ENCODE measurements at regions not wholly inside any gene's neighbourhood (a gene's known extent, or its start where the extent isn't known, plus 50 kb on each side); places are given as distances from the start of the nearest gene placed in this dataset.
"Not testable (repeated sequence)": the region's sequence is repeated elsewhere in the genome, so short reads cannot be mapped to it uniquely, and the experiment has no call there.

DNA sequence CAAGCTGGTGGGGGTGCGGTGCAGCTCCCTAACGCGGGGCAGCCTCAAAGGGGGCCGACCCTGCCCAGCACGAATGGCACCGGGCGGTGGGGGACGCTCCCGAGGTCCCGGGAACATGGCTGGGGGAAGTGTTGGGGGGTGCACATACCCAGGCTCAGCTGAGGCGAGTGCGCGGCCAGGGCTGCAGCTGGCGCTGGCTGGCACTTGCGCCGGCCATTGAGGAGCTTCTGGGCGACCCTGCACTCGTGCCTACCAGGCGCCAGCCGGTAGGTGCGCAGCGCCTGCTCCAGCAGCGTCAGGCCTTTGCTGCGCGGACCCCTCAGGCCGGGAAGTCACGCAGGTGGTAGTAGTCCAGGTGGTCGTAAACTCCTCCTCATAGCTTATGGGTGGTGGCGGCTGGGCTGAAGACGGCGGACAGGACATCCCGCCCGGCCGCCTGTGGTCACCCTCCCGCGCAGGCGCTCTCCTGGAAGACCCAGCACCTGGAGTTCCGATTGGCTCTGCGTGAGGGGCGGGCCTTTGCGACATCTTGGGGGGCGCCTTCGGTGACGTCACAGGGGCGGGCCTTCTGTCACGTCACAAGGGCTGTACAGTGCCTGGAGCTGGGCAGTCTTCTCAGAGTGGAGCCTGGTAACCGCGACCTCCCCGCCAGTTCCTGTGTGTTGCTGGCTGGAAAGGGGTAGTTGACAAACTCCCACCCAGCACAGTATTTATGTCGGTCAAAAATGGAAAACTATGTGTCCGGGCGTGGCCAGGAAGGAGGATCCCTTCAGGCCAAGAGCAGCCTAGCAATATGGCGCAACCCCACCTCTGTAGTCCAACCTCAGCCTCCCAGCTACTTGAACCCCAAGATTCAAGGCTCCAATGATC, 74.5 kb upstream of the ERV3-1 start:
- peak; percentile 92 to 97 for DNase-seq
- not testable (repeated sequence) for H3K4me1 ChIP-seq (ENCODE audit: control insufficient read depth in 3 of 3, insufficient read depth in 2 of 3, low read depth in 1 of 3, low read length in 2 of 3); H3K36me3 ChIP-seq (ENCODE audit: control insufficient read depth in 3 of 3, insufficient read depth in 2 of 3, low read depth in 1 of 3, low read length in 3 of 3); H3K9me3 ChIP-seq (ENCODE audit: control insufficient read depth in 2 of 2, insufficient read depth in 1 of 2, low read depth in 1 of 2, low read length in 1 of 2); H3K27me3 ChIP-seq (ENCODE audit: control insufficient read depth in 3 of 3, insufficient read depth in 3 of 3, low read length in 3 of 3); FAIRE-seq
- Histone ChIP-seq H3K4me3 (ENCODE audit: low read depth in 1 of 3, low read length in 3 of 3) (peak overlapping the region; percentile 73 to 76 (median 75)), H3K27ac (ENCODE audit: low read depth in 1 of 3, low read length in 2 of 3) (peak overlapping the region in 2 of 3 donors; percentile 67 to 88)
- WGBS, 3 donors: 2 to 8% (median 2%) methylated on average over 40 to 51 of the region's 53 CpGs

DNA sequence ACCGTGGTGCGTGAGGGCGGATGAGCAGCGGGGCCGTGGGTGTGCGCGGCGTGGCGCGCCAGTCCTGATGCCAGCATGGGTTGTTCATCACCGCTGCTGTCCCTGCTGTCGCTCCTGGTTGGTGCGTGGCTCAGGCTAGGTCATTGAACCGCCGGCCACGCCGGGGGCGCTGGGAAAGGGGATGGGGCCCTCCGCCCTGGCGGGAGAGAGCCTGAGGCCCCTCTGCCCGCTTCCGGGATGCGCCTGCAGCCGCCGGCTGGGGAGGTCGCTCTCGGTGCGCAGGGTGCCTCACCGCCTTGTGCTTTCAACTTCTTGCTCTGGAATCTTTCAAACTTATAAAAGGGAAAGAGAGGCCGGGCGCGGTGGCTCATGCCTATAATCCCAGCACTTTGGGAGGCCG, 68.5 kb upstream of the ERV3-1 start:
- not testable (repeated sequence) for H3K36me3 ChIP-seq (ENCODE audit: control insufficient read depth in 3 of 3, insufficient read depth in 2 of 3, low read depth in 1 of 3, low read length in 3 of 3); FAIRE-seq; H3K27me3 ChIP-seq (ENCODE audit: control insufficient read depth in 3 of 3, insufficient read depth in 3 of 3, low read length in 3 of 3); H3K27ac ChIP-seq (ENCODE audit: low read depth in 1 of 3, low read length in 2 of 3); H3K4me1 ChIP-seq (ENCODE audit: control insufficient read depth in 3 of 3, insufficient read depth in 2 of 3, low read depth in 1 of 3, low read length in 2 of 3); H3K4me3 ChIP-seq (ENCODE audit: low read depth in 1 of 3, low read length in 3 of 3); DNase-seq; H3K9me3 ChIP-seq (ENCODE audit: control insufficient read depth in 2 of 2, insufficient read depth in 1 of 2, low read depth in 1 of 2, low read length in 1 of 2)
- WGBS, 3 donors: 94 to 97% (median 94%) methylated on average over 16 to 24 of the region's 33 CpGs

DNA sequence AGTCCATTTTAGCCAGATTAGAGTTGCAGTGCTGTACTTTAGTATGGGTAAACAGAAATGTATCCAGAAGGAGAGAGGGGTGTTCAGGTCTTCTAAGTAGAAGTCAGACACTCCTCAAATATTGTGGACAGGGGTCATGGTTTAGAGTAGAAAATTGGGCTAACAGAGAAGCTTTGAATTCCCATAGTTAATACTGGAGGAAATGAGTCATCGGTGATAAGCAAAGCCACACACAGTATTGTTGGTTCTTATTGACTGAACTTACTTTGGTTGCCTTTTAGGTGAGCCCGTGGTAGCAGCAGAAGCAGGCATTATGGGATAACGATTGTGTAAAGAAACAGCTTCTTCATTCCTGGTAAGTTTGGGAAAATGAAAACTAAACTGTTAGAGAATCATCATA, 66.7 kb upstream of the ERV3-1 start:
- not testable (repeated sequence) for DNase-seq; FAIRE-seq; H3K9me3 ChIP-seq (ENCODE audit: control insufficient read depth in 2 of 2, insufficient read depth in 1 of 2, low read depth in 1 of 2, low read length in 1 of 2); H3K36me3 ChIP-seq (ENCODE audit: control insufficient read depth in 3 of 3, insufficient read depth in 2 of 3, low read depth in 1 of 3, low read length in 3 of 3); H3K27ac ChIP-seq (ENCODE audit: low read depth in 1 of 3, low read length in 2 of 3); H3K27me3 ChIP-seq (ENCODE audit: control insufficient read depth in 3 of 3, insufficient read depth in 3 of 3, low read length in 3 of 3); H3K4me3 ChIP-seq (ENCODE audit: low read depth in 1 of 3, low read length in 3 of 3); H3K4me1 ChIP-seq (ENCODE audit: control insufficient read depth in 3 of 3, insufficient read depth in 2 of 3, low read depth in 1 of 3, low read length in 2 of 3)
- 31 to 60% (median 39%) methylated on average over 2 to 3 of the region's 3 CpGs for WGBS, 3 donors

DNA sequence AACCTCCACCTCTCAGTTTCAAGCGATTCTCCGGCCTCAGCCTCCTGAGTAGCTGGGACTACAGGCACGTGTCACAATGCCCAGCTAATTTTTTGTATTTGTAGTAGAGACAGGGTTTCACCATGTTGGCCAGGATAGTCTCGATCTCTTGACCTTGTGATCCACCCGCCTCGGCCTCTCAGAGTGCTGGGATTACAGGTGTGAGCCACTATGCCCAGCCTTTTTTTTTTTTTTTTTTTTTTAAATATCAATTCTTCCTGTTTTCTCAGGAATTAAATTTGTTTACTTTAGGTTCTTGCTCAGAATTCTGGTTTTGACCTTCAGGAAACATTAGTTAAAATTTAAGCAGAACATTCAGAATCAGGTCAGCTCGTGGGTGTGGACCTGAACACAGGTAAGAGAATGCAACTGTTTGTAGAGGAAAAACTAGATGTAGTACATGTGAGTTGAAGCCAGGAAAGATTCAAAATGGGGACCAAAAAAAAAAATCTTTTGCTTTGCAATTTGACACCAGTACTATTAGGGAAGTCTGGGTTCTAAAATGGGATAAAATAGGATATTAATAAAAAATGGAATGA, 65.5 kb upstream of the ERV3-1 start:
- H3K27me3 ChIP-seq (ENCODE audit: control insufficient read depth in 3 of 3, insufficient read depth in 3 of 3, low read length in 3 of 3); DNase-seq; H3K36me3 ChIP-seq (ENCODE audit: control insufficient read depth in 3 of 3, insufficient read depth in 2 of 3, low read depth in 1 of 3, low read length in 3 of 3); FAIRE-seq; H3K4me3 ChIP-seq (ENCODE audit: low read depth in 1 of 3, low read length in 3 of 3); H3K27ac ChIP-seq (ENCODE audit: low read depth in 1 of 3, low read length in 2 of 3); H3K9me3 ChIP-seq (ENCODE audit: control insufficient read depth in 2 of 2, insufficient read depth in 1 of 2, low read depth in 1 of 2, low read length in 1 of 2); H3K4me1 ChIP-seq (ENCODE audit: control insufficient read depth in 3 of 3, insufficient read depth in 2 of 3, low read depth in 1 of 3, low read length in 2 of 3): not testable (repeated sequence)
- WGBS, 3 donors: 77 to 92% (median 81%) methylated on average over 6 to 7 of the region's 7 CpGs

DNA sequence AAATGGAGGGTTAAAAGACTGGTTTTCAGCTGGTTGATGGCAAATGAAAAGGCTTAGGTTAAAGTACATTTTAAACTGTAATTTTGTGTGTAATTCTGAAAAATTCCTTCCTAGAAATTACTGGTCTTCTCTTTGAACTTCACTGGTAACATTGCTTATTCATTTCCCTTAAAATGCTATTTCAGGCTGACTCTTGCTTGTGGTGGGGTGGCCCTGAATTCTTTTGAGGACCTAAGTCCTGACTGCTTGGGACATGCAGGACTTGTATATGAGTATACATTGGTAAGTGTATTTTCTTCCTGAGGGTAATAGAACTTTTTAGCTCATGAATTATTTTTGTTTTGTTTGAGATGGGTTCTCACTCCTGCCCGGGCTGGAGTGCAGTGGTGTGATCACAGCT, 63.0 kb upstream of the ERV3-1 start:
- not testable (repeated sequence) for H3K27ac ChIP-seq (ENCODE audit: low read depth in 1 of 3, low read length in 2 of 3); H3K4me3 ChIP-seq (ENCODE audit: low read depth in 1 of 3, low read length in 3 of 3); H3K27me3 ChIP-seq (ENCODE audit: control insufficient read depth in 3 of 3, insufficient read depth in 3 of 3, low read length in 3 of 3); H3K4me1 ChIP-seq (ENCODE audit: control insufficient read depth in 3 of 3, insufficient read depth in 2 of 3, low read depth in 1 of 3, low read length in 2 of 3); H3K9me3 ChIP-seq (ENCODE audit: control insufficient read depth in 2 of 2, insufficient read depth in 1 of 2, low read depth in 1 of 2, low read length in 1 of 2); FAIRE-seq; DNase-seq; H3K36me3 ChIP-seq (ENCODE audit: control insufficient read depth in 3 of 3, insufficient read depth in 2 of 3, low read depth in 1 of 3, low read length in 3 of 3)
- 92 to 100% (median 100%) methylated on average over 1 of the region's 1 CpG for WGBS, 3 donors

DNA sequence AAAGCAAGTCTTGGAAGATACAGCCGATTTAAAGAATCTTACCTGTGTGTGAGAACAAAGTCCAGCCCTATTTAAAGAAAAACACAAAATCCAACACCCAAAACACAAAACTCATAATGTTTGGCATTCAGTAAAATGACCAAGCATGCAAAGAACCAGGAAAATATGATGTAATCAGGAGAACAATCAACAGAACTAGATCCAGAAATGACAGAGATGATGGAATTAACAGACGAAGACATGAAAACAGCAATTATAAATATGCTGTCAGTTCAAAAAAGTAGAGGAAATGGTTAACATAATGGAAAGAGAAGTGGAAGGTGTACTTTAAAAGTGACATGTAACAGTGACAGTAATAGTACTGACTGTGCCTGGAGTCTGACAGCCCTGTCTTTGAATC, 56.1 kb upstream of the ERV3-1 start:
- FAIRE-seq; H3K9me3 ChIP-seq (ENCODE audit: control insufficient read depth in 2 of 2, insufficient read depth in 1 of 2, low read depth in 1 of 2, low read length in 1 of 2); H3K27ac ChIP-seq (ENCODE audit: low read depth in 1 of 3, low read length in 2 of 3); DNase-seq; H3K27me3 ChIP-seq (ENCODE audit: control insufficient read depth in 3 of 3, insufficient read depth in 3 of 3, low read length in 3 of 3); H3K36me3 ChIP-seq (ENCODE audit: control insufficient read depth in 3 of 3, insufficient read depth in 2 of 3, low read depth in 1 of 3, low read length in 3 of 3); H3K4me1 ChIP-seq (ENCODE audit: control insufficient read depth in 3 of 3, insufficient read depth in 2 of 3, low read depth in 1 of 3, low read length in 2 of 3); H3K4me3 ChIP-seq (ENCODE audit: low read depth in 1 of 3, low read length in 3 of 3): not testable (repeated sequence)
- 73 to 77% (median 74%) methylated on average over 2 of the region's 2 CpGs for WGBS, 3 donors

DNA sequence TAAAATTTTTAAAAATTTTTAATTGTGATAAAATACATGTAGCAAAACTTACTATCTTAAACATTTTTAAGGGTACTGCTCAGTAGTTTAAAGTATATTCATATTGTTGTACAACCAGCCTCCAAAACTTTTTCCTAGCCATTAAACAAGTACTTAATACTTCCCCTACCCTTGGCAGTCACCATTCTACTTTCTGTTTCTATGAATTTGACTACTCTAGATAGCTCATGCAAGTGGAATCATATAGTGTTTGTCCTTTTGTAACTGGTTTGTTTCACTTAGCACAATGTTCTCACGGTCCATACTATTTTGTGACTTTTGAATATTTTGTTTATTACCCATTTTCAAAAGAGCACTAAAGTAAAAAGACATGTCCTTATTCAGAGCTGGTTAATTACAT, 52.8 kb upstream of the ERV3-1 start:
- not testable (repeated sequence) for DNase-seq; H3K27ac ChIP-seq (ENCODE audit: low read depth in 1 of 3, low read length in 2 of 3); H3K4me1 ChIP-seq (ENCODE audit: control insufficient read depth in 3 of 3, insufficient read depth in 2 of 3, low read depth in 1 of 3, low read length in 2 of 3); H3K27me3 ChIP-seq (ENCODE audit: control insufficient read depth in 3 of 3, insufficient read depth in 3 of 3, low read length in 3 of 3); H3K9me3 ChIP-seq (ENCODE audit: control insufficient read depth in 2 of 2, insufficient read depth in 1 of 2, low read depth in 1 of 2, low read length in 1 of 2); H3K4me3 ChIP-seq (ENCODE audit: low read depth in 1 of 3, low read length in 3 of 3); H3K36me3 ChIP-seq (ENCODE audit: control insufficient read depth in 3 of 3, insufficient read depth in 2 of 3, low read depth in 1 of 3, low read length in 3 of 3); FAIRE-seq
- 95 to 97% (median 95%) methylated on average over 1 of the region's 1 CpG for WGBS, 3 donors

Measured in small intestine (tissue), 7 donors.